GM18520 (cell line): ENCODE measurements at regions not wholly inside any gene's neighbourhood (a gene's known extent, or its start where the extent isn't known, plus 50 kb on each side); places are given as distances from the start of the nearest gene placed in this dataset.
"Not testable (repeated sequence)": the region's sequence is repeated elsewhere in the genome, so short reads cannot be mapped to it uniquely, and the experiment has no call there.

Source experiments
- ATAC-seq: cut with Tn5 transposase; IDR thresholded peaks from one replicate; pipeline ENCODE4 v1.9.1; 2021; ENCODE audit not compliant: unreplicated experiment

DNA sequence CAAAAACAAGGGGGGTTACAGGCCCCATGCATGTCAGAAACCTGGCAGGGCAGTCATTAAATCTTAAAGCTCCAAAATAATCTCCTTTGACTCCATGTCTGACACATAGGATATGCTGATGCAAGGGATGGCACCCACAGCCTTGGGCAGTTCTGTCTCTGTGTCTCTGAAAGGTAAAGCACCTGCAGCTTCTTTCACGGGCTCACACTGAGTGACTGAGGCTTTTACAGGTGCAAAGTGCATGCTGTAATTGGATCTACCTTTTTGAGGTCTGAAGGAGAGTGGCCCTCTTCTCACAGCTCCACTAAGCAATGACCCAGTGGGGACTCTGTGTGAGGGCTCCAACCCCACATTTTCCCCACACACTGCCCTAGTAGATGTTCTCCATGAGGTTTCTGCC lies 1309.0 kb upstream of the B3GALT2 start:
- no peak for ATAC-seq

DNA sequence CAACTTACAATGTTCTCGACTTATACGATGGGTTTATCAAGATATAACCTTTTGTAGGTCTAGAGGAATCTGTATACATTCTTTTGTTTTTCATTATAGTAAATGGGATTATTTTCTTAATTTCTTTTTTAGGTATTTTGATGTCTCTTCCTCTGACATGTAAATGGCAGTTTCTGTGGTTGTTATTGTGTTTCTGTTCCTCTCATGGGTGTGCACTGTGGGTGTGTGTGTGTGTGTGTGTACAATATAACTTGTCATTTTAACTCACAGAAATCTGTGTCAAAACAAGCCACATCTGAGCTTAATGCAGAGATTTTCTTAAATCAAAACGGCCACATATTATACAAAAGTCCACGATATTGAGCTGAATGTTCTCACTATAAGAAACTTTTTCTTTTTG lies 1300.8 kb upstream of the B3GALT2 start:
- ATAC-seq = no peak

DNA sequence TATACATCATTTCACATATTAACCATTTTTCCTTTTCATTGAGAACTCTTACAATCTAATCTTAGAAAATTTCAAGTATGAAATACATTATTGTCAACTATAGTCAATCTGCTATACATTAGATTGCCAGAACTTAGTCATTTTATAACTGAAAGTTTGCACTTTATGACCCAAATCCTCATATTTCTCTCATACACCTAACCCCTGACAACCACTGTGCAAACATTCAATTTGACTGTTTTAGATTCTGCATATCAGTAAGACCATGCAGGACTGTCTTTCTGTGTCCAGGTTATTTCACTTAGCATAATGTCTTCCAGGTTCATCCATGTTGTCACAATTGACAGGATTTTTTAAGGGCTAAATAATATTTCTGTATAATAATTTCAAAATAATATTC lies 1299.0 kb upstream of the B3GALT2 start:
- ATAC-seq = no peak

DNA sequence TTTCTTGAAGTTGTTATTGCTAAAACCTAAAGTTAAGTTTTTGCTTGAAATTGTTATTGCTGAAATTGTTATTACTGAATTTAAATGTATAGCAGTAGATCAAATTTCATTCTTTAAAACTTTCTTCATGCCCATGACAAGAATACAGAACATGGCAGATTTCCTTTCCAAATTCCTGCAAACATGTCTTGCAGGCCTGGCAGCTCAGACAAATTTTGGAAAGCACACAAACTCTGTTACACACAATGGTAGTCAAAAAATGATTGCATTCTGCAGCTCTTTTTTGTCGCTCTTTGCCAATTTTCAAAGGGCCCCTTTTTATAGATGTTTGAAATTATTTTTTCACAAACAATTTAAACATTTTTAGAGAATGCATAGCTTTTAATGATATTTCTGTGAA lies 1292.3 kb upstream of the B3GALT2 start:
- no peak for ATAC-seq

DNA sequence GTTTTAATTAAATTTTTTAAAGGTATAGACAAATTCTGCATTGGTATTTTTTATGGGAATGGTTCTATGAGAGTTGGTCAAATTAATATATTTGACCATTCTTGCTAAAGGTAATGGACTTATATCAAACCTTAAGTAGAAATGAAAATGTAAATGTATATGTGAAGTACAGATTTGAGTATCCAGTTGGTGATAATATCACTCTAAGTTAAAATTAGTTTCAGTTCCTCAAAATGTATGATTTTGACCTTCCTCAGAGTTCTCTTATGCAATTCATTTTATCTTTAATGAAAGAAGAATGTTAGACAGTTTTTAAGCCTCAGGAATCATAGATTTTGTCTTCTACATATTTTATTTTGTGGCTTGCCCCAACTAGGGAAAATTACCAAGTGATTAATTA lies 1291.5 kb upstream of the B3GALT2 start:
- peak; percentile 75 for ATAC-seq

DNA sequence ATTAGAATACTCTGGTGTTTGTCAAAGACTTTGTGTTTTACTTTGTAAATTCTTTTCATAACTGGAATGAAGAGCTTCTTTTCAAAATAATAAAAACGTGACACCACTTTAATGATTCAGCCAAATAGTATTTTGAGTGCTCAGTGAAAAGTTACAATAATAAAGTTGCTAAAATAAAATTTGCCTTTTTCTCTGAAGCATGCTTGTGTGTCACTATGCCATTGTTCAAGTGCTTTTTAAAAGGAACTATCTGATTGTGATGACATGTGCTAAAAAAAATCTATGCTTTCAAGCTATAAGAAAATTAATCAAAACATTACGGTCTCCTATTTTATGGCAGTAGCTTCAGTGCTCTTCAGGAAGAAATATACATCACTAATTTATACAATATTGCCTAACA lies 1290.5 kb upstream of the B3GALT2 start:
- no peak for ATAC-seq

DNA sequence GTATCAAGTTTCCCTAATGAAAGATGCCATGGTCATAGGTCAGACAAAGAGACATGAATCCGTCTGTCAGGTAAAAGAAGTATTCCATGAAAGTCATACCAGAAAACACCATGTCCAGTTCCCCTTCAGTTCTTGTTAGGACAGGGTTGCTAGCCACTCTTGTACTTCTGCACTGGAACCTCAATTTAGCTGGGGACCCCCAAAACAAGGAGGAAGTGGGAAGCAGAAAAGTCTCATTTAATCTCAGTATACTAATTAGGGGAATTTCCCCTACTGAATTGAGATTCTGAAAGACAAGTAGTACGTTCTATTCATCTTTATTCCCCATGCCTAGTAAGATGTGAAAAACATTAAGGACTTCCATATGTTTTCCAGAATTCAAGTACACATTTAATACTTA lies 1289.9 kb upstream of the B3GALT2 start:
- ATAC-seq = no peak

DNA sequence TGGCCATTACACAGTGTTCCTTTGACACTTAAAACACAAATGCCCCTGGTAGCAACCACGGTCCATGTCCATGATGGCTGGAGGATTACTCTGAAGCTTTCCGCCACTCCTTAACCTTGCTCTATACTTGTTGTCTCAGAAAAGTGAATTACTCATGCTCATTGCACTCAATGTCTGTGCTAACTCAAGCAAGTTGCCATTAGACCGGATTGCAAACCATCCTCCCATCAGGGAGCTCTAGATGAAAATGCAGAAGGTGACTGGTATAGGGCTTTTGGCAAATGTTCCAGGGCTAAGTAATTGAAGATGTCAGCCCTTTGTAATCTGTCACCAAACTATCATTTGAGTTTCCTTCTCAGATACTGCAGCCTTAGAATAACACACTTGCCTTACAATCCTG lies 1288.3 kb upstream of the B3GALT2 start:
- no peak for ATAC-seq

DNA sequence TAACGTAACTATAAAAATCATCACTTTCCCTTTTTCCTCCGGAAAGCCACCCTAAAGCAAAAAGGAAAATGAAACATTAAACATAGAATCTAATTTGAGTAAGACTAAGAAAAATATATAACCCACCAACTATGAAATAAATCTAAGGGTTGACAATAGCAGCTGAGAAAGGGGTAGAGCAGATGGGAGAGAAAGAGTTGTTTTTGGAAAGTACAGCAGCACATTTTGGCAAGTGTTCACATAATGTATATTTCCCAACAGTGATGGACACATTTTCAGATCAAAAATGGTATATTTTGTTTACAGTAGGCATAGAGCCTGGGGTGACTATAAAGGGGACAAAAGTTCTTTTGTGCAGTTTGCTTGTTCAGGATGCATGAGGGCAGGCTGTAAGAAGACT lies 1287.4 kb upstream of the B3GALT2 start:
- ATAC-seq = no peak

DNA sequence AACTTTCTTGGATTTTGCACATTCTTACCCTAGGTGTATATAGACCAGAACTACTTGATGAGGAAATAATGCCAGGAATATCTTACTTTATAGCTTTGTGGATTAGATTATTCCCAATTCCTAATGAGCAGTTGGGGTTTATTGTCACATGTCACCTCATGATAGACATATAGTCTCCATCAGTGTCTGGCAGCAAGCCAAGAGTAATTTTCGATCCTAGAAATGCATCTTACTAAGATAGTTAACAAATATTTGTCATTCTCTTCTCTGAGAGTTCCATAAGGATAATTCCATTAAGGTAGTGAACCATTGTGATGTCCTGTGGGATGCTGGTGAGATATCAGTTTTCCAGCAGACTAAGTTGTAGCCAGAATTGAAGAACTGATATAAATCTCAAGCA lies 1282.9 kb upstream of the B3GALT2 start:
- no peak for ATAC-seq

DNA sequence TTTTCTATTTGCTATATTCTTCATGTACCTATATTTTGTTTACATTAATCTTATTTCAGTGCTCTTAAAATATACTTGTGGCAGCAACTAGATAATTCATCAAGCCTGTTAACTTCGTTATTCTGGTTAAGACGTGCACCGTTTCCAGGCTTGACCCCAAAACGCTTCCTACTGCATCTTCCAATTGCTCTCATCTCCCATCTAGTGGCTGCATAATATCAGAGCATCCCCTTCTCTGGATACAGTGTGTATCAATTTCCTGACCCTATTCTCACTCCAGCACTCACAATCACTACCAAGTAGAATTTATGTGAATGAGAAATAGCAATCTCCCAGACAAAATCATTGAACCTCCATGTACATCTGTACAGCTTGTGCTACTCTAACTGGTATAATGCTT lies 1280.3 kb upstream of the B3GALT2 start:
- ATAC-seq = no peak

DNA sequence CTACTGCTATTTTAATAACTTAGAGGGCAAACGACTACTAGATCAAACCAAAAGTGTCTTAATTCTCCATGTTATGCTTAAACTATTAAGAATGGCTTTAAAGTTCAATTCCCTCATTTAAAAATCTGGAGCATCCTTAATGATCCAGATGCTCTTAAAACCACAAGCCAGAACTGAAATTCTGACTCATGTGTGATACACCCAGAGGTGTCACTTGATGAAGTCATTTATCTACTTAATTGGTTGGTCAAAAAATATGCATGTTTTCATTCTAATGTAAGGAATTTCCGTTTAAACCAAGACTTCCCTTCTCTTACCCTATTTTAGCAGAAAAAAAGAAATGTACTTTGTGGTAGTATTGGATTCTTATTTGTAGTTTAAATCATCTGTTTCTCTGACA lies 1261.2 kb upstream of the B3GALT2 start:
- ATAC-seq = no peak

DNA sequence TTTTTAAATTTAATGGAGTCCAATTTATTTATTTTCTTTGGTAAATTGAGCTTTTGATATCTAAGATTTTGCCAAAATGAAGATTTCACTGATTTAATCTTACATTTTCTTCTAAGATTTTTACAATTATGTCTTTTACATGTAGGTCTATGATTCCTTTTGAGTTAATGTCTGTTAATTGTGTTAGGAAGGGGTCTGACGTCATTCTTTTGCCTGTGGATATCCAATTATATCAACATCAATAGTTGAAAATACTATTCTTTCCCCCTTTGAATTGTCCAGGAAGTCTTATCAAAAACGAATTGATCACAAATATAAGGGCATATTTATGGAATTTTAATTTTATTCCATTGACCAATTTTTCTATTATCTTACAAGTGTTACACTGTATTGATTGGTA lies 1258.8 kb upstream of the B3GALT2 start:
- ATAC-seq = no peak

DNA sequence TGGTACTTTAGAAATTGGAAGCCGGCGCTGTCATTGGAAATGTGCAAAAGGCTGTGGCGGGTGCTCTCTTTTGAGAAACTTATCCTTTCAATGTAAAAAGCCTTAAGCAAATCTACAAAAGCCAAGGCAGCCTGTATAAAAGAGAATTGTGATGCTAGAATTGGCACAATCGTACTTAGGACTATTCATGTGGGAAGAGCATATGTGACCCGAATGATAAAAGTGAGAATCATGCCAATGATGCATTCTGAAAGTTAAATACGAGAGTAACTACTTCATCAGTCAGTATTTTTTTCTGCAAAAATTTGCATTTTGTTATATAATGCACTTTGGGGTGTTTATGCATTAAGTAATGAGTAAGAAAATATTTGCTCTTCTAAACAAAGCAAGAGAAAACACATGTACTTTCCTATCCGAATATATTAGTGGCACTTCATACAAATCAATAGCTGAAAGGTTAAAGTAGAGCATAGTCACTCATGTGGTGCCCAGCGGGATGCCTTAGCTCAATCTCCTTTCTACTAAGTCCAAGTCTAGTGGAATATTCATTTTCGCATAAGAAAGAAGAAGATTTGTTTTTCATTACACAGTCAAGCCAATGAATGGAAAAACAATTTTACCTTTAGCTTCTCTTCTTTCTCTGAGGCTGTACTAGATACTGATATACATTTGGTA lies 1256.6 kb upstream of the B3GALT2 start:
- no peak for ATAC-seq

DNA sequence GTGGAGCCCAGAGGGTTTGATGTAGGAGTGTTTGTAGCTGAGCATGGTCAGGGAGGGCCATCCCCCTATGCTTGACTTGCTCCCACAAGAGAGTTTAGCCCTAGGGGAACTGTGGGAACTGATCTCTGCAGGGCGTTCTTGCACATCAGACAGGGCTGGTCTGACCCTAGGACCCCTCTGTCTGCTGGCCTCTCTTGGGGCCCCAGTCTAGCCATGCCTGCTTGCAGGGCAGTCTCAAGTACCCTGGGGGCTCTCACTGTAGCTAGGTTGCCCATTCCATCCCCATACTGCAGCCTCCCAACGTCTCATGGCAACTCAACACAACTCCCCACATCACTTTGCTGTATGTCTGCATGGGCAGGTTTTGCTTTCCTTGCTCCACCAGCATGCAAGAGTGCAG lies 1250.7 kb upstream of the B3GALT2 start:
- no peak for ATAC-seq

DNA sequence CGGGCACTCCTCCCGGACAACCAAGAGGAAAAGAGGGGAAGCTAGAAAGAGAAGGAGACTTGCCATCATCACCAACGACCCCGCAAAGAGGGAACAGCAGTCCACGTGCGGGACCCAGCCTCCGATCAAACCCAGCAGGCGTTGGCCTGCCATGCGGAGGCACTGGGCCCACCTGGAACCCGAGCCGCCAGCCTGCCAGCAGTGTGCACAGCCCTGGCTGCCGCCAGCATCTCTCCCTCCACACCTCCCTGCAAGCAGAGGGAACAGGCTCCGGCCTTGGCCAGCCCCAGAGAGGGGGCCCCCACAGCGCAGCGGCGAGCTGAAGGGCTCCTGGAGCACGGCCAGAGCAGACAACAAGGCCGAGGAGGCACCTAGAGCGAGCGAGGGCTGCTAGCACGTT lies 1244.7 kb upstream of the B3GALT2 start:
- no peak for ATAC-seq

DNA sequence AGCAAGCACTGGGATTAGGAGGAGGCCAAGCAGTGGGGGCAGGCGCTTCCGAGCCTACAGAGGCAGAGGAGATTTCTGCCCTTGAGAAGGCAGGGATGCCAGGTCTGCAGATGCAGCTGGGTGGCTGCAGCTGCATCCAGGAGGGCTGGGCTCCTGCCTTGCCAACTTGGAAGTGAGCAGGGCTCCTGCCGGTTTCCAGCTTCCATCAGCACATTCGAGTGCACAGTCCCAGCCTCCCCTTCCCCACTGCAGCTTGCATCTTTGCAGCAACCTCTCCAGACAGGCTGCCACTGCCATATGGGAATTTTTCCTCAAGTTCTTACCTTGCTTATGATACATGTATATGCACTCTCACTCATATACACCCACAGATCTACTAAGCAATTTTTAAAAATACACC lies 1234.3 kb upstream of the B3GALT2 start:
- no peak for ATAC-seq

DNA sequence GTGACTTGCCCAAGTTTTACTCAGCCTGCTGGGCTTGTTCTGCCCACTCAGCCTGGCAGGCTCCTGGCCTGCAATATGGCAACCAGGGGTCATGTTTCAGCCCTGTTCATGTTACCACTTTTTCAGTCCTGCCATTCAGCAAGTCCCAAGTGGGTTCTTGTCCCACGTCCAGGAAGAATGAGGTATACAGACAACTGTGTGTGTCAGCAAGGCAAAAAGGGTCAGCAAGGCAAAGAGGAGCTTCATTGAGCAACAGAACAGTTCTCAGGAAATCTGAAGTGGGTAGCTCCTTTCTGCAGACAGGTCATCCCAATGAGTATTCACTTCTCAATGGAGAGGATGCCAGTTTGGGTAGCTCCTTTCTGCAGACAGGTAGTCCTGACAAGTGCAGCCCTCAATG lies 1233.3 kb upstream of the B3GALT2 start:
- ATAC-seq = no peak

DNA sequence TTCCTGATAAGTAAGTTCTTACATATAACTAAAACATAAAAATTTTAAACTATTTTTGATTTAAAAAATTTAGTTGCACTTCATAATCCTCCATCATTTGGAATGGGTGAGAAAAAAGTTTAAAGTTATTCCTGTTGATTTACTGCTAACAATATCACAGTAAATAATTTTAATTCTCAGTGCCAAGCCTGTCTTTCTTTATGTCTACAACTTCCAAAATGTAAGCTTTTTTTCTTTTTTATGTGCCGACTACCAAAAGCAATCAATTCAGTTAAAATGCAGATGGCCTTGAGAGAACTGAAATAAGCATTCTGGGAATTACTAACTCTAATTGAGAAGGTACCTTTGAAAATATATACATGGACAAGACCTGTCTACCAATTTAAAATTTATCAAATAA lies 1224.3 kb upstream of the B3GALT2 start:
- no peak for ATAC-seq

DNA sequence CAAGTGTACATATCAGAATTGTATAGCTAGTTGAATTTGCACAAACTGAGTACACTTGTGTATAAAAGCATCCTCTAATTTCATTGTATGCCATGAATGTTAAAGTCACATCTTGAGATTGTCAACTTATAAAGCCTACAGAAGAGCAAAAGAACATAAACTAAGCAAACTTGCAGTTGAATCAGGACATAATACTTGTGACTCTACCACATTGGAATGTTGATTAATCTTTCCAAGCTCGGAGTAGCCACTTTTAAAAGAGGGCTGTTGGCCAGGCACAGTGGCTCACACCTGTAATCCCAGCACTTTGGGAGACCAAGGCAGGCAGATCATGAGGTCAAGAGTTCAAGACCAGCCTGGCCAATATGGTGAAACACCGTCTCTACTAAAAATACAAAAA lies 1220.8 kb upstream of the B3GALT2 start:
- not testable (repeated sequence) for ATAC-seq

DNA sequence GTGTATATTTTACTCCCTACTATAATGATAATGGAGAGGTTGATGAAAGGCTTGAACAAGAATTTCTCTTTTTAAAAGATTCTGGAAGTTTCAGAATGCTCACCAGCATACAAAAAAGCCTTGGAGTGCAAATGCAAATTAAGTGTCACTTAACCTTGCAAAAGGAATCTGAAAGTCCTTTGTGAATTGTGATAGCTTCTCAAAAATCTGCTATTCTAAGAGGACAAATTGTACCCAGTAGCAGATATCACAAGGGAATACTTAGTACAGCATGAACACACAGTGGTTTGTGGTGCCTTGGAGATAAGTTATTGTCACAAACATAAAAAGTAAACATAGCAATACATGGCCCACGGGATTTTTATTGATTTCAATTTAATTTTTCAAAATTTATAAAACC lies 1208.3 kb upstream of the B3GALT2 start:
- ATAC-seq = no peak

DNA sequence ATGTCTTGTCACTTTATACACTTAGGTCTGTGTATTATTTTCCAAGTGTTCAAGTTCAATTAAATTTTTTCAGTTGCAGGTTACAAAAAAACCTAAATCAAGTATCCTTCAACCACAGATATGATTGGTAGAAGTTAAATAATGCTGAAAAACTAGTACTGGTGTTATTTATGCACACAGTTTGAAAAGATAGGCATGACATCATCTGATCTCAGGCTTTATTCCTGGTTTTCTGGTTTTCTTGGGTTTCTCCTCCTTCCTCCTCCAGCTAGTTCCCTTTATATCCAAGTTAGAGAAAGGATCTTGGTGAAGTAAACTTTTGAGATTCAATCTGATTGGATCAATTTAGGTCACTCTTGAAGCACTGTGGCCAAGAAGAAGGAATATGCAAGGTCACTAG lies 1201.1 kb upstream of the B3GALT2 start:
- no peak for ATAC-seq

DNA sequence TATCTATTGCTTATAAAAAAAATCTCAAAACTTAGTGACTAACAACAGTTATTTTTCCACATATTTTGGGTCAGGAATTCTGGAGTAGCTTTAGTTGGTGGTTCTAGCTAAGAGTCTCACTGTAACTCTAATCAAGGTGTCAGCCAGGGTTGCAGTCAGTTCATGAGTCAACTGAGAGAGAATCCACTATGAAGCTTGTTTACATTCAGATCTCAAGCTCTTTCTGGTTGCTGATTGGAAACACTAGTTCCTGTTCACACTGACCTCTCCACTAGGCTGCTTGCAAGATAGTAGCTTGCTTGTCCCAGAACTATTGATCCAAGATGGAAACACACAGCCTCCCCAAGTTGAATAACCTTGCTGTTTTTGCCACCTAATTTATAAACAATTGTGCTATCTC lies 1192.1 kb upstream of the B3GALT2 start:
- no peak for ATAC-seq

DNA sequence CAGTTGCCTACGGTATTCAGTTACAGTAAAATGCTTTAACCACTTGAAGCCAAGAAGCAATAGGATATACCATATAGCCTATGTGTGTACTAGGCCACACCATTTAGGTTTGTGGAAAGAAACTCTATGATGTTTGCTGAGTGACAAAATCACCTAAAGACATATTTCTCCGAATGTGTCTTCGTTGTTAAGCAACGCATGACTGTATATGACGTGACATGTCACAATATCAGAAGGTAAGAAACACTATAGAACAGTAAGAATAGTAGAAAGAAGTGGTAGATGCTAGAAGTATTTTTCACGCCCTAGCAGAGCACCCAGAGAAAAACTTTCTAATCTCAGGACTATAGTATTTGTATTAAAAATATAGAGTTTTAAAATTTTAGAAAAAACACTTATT lies 1188.2 kb upstream of the B3GALT2 start:
- no peak for ATAC-seq
